Amniotic epithelial cell (primary cell): ENCODE measurements at regions not wholly inside any gene's neighbourhood (a gene's known extent, or its start where the extent isn't known, plus 50 kb on each side); places are given as distances from the start of the nearest gene placed in this dataset.
A peak's percentile ranks its signal among the peaks of the same experiment; 100 is the strongest.
"Not testable (repeated sequence)": the region's sequence is repeated elsewhere in the genome, so short reads cannot be mapped to it uniquely, and the experiment has no call there.

Experiments
- DNase-seq: peaks from one replicate; pipeline ENCODE4 v3.0.0-alpha.2; 2010; ENCODE audit warnings: low read depth

- DNase-seq: no peak
Observed at GRCh38 chr13:30816736-30817135, 81.4 kb downstream of the ALOX5AP start.

- DNase-seq: peak; percentile 100
Observed at GRCh38 chr13:30818323-30818960, 83.1 kb downstream of the ALOX5AP start.

- DNase-seq: peak; percentile 94
Observed at GRCh38 chr13:30819136-30819888, 84.0 kb downstream of the ALOX5AP start.

GRCh38 chr13:30821421-30821820 is 84.7 kb upstream of the MEDAG start:
- DNase-seq: no peak

GRCh38 chr13:30824651-30825050 is 81.4 kb upstream of the MEDAG start:
- DNase-seq: no peak

- DNase-seq: no peak
Observed at GRCh38 chr13:30826911-30827577, 79.0 kb upstream of the MEDAG start.

GRCh38 chr13:30827578-30827925 is 78.5 kb upstream of the MEDAG start:
- DNase-seq: no peak

- DNase-seq: peak; percentile 96
Observed at GRCh38 chr13:30829145-30829832, 76.8 kb upstream of the MEDAG start.

- no peak for DNase-seq
Observed at GRCh38 chr13:30829833-30830637, 76.0 kb upstream of the MEDAG start.

- no peak for DNase-seq
Observed at GRCh38 chr13:30830638-30830965, 75.5 kb upstream of the MEDAG start.

GRCh38 chr13:30831515-30831914 is 74.6 kb upstream of the MEDAG start:
- no peak for DNase-seq

GRCh38 chr13:30832377-30832776 is 73.7 kb upstream of the MEDAG start:
- no peak for DNase-seq

GRCh38 chr13:30832845-30833332 is 73.2 kb upstream of the MEDAG start:
- DNase-seq: no peak

GRCh38 chr13:30835442-30835841 is 70.6 kb upstream of the MEDAG start:
- DNase-seq: peak; percentile 85

GRCh38 chr13:30837227-30838159 is 68.6 kb upstream of the MEDAG start:
- DNase-seq: peak; percentile 89

- not testable (repeated sequence) for DNase-seq
Observed at GRCh38 chr13:30839636-30840035, 66.4 kb upstream of the MEDAG start.

GRCh38 chr13:30840515-30840914 is 65.6 kb upstream of the MEDAG start:
- no peak for DNase-seq

- no peak for DNase-seq
Observed at GRCh38 chr13:30841154-30841553, 64.9 kb upstream of the MEDAG start.

GRCh38 chr13:30843548-30843947 is 62.5 kb upstream of the MEDAG start:
- no peak for DNase-seq

- DNase-seq: no peak
Observed at GRCh38 chr13:30844548-30845296, 61.3 kb upstream of the MEDAG start.
